GM12878 (cell line): ENCODE measurements at regions not wholly inside any gene's neighbourhood (a gene's known extent, or its start where the extent isn't known, plus 50 kb on each side); places are given as distances from the start of the nearest gene placed in this dataset.

Experiments used
- POLR2A ChIP-seq: IDR thresholded peaks from 2 replicates; pipeline ENCODE4 v1.6.1; 2011; ENCODE audit warnings: low read depth, mild to moderate bottlenecking, low read length
- RB1 ChIP-seq: fragments of 450-650 bp; formaldehyde crosslinking; IDR thresholded peaks from 2 replicates; pipeline ENCODE4 v1.6.1; 2017; ENCODE audit warnings: mild to moderate bottlenecking, borderline replicate concordance
- SP1 ChIP-seq: IDR thresholded peaks from one replicate; pipeline ENCODE4 v1.6.1; 2011; ENCODE audit warnings: low read depth, low read length
- TAF1 ChIP-seq: IDR thresholded peaks from 2 replicates; pipeline ENCODE4 v1.6.1; 2011; ENCODE audit warnings: mild to moderate bottlenecking, low read depth, low read length, borderline replicate concordance
- YY1 ChIP-seq: IDR thresholded peaks from 2 replicates; pipeline ENCODE4 v1.6.1; 2011; ENCODE audit warnings: low read depth, mild to moderate bottlenecking, low read length

- TF ChIP-seq POLR2A: no peak
- no peak for TF ChIP-seq RB1
- no peak for TF ChIP-seq TAF1
- no peak for TF ChIP-seq SP1
- no peak for TF ChIP-seq YY1
These were observed 101.7 kb upstream of the FST start for GRCh38 chr5:53378590-53379247.
